Right renal cortex interstitium (tissue), 3 donors: ENCODE measurements at regions not wholly inside any gene's neighbourhood (a gene's known extent, or its start where the extent isn't known, plus 50 kb on each side); places are given as distances from the start of the nearest gene placed in this dataset.

ENCODE experiments used
- DNase-seq, 3 donors: peaks; one replicate each; pipeline ENCODE4 v3.0.0-alpha.2; 2013; ENCODE audit warnings: low read depth in 3 of 3, low spot score in 2 of 3

- no peak for DNase-seq
Measured at GRCh38 chr2:102951249-102951648, 189.4 kb downstream of the TMEM182 start.

DNA sequence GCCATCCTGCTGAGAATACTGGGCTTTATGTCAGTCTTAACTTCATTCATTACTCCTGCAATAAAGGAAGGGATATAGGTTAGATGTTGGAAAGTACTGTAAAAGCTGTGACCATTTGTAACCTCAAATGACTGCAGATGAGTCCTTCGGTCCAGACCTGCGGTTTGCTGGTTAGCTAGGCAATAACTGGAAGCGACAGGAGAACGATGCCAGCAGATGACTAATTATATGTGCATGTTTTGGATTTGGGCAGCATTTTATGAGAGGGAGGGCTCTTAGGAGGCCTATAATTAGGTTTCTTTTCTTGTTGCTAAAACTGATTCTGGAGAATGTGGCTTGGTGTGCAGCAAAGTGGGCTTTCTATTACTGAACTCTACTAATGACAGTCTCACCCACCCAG is 205.6 kb downstream of the TMEM182 start:
- DNase-seq = no peak

DNA sequence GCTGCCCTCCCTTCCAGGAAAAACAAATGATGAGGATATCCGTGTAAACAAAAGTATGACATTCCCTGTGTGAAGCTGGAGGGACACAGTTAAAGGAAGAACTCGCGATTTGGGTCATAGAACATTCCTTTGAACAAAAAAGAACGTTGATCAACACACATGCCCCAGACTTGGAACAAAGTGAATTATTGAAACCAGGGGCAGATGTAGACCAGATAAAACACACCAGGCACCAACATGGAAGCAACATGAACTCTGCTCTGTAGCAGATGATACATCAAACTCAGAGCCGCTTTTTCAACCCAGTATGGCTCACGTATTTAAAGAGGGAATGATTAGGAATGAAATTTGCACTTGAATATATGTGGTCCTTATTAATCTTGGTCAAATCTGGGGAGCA is 206.5 kb downstream of the TMEM182 start:
- DNase-seq = no peak

DNA sequence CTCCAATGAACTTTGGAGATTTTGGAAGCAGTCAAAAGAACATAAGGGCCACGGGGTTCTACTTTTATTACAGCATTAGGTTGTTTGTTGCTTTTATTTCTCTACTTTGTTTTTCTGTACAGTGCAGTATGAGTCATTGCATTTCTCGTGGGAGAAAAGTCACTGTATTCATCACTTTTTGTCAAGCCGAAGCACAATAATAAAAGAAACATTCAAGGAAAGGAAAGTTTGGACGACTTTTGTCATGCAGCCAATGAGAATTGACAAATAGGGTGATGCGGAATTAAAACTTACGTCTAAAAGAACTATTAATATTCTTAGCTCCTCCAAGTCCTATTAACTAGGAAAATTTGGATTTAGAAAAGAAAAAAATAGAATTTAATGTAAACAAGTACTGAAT is 209.9 kb downstream of the TMEM182 start:
- no peak for DNase-seq

DNA sequence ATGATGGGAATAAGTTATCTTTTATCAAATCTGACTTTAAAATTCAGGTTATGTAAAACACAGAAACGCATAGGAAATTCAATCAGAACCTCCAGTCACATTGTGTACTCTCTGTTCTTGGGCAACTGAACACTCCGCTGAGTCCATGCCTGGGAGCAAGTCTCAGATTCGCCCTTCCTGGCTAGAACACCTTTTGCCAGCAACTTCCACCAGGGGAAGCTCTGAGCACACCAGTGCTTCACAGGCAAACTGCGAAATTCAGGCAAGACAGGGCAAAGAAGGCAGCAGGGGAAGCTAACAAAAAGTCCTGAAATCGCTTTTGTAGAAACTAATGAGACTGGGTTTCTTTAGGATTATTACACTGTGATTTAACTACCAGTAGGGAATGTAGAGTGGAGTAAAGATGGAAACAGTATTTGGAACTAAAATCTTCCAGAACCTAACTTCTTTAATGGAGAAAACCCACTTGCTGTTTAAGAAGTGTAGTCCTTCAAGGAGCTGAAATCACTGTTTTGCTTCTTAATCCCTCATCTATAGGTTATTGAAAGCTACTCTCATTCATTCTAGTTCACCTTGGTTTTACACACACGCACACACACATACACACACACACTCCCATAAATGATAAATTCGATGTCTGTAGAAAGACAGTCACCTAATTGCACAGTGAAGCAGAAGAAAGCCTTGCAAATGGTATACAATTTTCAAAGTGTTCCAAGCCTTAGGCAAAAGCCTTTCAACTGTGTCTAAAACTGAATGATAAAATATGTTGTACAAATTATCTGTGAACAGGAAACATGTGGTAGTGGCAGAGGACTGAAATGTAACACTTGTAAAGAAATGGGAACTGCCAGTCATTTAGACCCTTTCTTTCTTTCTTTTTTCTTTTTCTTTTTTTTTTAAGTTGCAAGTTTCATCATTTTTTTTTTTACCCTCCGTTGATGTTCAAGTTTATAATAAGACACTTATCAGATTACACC is 214.5 kb downstream of the TMEM182 start:
- peak in 2 of 3 donors; percentile 39 to 57 for DNase-seq

DNA sequence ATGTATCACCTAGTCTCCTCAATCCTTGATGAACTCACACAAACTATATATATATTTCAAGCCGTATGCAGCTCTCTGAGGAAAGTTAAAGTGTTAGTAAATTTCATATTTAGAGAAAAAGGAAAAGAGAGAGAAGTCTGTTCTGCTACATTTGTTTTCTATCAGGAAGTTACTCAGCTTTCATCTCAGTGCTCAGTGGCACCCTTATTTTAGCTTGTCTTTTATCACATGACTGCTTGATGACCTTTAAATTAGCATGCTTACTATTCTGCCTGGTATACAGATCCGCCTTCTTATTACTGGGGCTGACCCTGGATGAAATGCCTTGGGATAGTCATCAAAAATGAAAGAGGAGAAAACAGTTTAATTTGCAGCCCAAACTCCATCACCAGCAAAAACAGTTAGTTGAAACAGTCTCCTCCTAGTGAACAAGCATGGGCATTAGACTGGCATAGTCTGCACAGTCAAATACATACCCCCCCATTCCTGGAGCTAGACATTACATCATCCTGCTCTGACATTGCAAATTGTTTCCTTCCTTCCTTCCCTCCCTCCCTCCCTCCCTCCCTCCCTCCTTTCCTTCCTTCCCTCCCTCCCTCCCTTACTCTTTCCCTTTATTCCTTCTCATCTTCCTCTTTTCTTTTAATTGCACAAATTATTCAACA is 215.7 kb downstream of the TMEM182 start:
- DNase-seq = no peak

- DNase-seq = no peak
Measured at GRCh38 chr2:102978091-102978490, 216.3 kb downstream of the TMEM182 start.

GRCh38 chr2:102979429-102979828 is 217.6 kb downstream of the TMEM182 start:
- DNase-seq = no peak

- DNase-seq = no peak
Measured at GRCh38 chr2:102983786-102984185, 222.0 kb downstream of the TMEM182 start.

GRCh38 chr2:102986826-102987490 is 225.1 kb downstream of the TMEM182 start:
- DNase-seq = no peak

DNA sequence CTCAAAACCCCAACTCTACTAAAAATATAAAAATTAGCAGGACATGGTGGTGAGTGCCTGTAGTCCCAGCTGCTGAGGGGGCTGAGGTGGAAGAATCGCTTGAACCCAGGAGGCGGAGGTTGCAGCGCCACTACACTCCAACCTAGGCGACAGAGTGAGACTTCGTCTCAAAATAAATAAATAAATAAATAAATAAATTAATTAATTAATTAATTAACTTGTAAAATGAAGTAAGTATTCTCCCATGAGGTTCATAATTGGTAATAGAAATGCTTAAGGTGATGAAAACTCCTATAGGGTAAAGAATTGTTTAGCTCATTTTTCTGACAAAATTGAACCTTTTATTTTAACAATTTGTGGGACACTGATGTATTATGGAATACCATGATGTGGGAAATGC is 230.8 kb downstream of the TMEM182 start:
- DNase-seq = no peak

- DNase-seq = no peak
Measured at GRCh38 chr2:102999958-103000357, 238.1 kb downstream of the TMEM182 start.

GRCh38 chr2:103002954-103003353 is 241.1 kb downstream of the TMEM182 start:
- DNase-seq = no peak

DNA sequence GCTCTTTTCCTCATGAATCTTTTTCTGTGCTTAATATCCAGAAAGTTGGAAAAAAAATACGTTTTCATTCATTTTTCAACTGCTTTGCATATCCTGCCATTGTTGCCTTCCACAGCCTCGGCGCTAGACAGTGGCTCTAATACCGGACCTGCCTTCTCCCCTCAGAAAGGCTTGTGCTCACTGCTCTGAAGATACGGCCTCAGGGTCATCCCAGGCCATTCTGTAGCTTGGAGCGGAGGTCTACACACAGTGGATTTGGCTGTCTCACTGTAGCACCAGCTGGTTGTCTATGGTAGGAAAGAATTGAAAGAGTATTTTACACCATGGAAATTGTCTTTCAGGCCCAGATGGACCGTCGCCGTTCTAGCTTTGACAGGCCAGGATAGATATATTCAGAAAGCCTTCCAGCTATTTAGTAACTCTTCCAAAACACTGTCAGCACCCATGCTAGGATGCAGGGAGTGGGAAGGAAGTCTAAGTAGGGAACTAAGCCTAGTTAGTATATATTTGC is 242.0 kb downstream of the TMEM182 start:
- DNase-seq = no peak

DNA sequence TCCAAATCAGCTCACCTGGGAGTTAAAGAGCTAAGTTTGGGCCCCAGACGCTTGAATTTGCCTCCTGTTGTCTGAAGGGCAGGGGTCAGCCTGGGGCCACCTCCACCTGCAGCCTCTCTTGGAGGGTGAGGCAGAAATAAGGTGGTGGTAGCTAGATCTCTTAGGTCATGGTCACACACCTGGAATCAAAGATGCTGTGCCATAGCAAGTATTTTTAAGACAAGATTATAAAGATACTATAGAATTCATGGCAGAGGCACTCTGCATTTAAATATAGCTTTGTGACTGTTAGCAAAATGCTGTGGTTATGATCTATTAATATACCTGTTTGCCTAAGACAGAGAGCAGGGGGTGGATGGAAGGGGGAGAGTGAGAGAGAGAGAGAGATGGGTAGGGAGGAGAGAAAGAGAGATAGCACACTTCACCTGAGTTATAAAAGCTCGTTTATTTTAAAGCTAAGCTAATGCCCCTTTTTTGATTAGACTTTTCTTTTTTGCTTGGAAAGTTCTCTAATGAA is 242.7 kb downstream of the TMEM182 start:
- no peak for DNase-seq

DNA sequence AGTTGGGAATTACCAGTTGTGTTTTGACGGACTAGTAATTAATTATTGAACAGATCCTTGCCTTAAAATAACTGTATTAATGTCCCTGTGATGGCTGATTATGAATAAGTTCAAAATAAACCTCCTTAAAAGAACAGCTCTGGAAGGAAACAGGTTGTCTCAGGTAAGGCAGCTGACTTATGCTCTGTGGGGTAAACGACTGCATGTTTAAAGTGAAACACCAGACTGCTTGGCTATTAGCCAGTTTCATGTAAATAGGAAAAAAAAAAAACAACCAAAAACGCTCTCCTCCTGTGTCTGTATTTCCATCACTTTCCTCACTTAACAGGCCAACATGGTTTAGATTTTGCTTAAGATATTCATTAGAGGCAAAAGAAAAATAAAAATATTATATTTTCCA is 243.6 kb downstream of the TMEM182 start:
- DNase-seq = no peak

GRCh38 chr2:103007086-103007485 is 245.3 kb downstream of the TMEM182 start:
- DNase-seq = no peak

- DNase-seq = no peak
Measured at GRCh38 chr2:103008586-103008985, 246.8 kb downstream of the TMEM182 start.

- no peak for DNase-seq
Measured at GRCh38 chr2:103009871-103010270, 248.0 kb downstream of the TMEM182 start.

DNA sequence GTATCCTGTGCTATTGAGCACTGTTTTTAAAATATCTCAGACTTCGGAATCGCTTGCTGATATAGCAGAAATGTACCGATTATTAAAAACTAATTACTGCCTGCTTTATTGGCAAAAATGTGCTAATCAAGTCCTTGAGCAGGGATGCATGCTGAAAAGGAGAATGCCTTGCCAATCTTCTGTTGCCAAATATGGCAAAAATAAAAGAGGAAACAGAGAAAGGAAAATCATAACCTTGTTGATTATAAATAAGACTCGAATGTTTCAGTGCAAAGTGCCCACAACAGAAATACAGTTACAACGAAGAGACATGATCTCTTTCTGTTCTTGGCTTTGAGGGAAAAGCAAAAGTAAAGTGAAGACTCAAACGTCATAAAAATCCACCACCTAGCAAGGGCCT is 248.5 kb downstream of the TMEM182 start:
- DNase-seq = no peak

DNA sequence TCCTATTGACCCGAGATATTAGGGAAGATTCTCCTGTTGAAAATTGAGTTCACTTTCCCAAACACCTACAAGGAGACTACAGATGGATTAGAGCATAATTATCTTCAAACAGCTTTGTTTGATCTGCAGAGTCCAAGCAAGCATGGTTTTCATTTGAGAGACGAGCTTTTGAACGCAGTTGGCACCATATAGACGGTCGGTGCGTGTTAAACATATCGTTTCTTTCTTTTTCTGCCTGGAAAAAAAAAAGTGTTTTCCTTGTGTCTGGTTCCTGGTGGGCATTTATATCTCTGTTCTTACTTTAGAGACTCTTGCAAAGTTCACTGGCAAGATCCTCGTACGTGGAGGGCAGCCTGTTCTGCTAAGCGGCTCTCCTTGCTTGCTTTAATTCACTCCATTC is 248.9 kb downstream of the TMEM182 start:
- DNase-seq = no peak
